T-helper 17 cell (primary cell): ENCODE measurements at regions not wholly inside any gene's neighbourhood (a gene's known extent, or its start where the extent isn't known, plus 50 kb on each side); places are given as distances from the start of the nearest gene placed in this dataset.
"Not testable (repeated sequence)": the region's sequence is repeated elsewhere in the genome, so short reads cannot be mapped to it uniquely, and the experiment has no call there.

Source experiments
- ATAC-seq: fragments of 150-1000 bp; cut with Tn5 transposase; 2 replicates; pipeline ENCODE4 v1.10.0; 2021; ENCODE audit warnings: mild to moderate bottlenecking, moderate library complexity
- DNase-seq, 3 donors: peaks; one replicate each; pipeline versions ENCODE4 v3.0.0 to v3.0.0-alpha.2; 2020 to 2021
- H3K9me3 ChIP-seq: one replicate; pipeline ENCODE4 v1.7.0; 2013; ENCODE audit warnings: low read length, mild to moderate bottlenecking; ENCODE audit not compliant: control insufficient read depth, poor library complexity, severe bottlenecking
- H3K27ac Mint-ChIP-seq: one replicate; pipeline ENCODE4 v1.8.0; 2022; ENCODE audit warnings: mild to moderate bottlenecking, moderate library complexity, mixed read lengths
- H3K27me3 Mint-ChIP-seq: one replicate; pipeline ENCODE4 v1.8.0; 2022; ENCODE audit warnings: mixed read lengths
- H3K36me3 Mint-ChIP-seq: one replicate; pipeline ENCODE4 v1.8.0; 2022; ENCODE audit warnings: low read depth, mixed read lengths
- H3K4me1 Mint-ChIP-seq: one replicate; pipeline ENCODE4 v1.8.0; 2022; ENCODE audit warnings: mild to moderate bottlenecking, mixed read lengths
- H3K4me3 Mint-ChIP-seq: one replicate; pipeline ENCODE4 v1.8.0; 2022; ENCODE audit warnings: mild to moderate bottlenecking, moderate library complexity, mixed read lengths

- Mint-ChIP-seq H3K27ac (no peak overlapping the region), H3K4me3 (no peak overlapping the region), H3K4me1 (no peaks in the 10 kb centered on the region), H3K27me3 (no peaks in the 10 kb centered on the region), H3K36me3 (peaks cover 2% of the 10 kb centered on the region)
- ATAC-seq: no peak
- no peak for DNase-seq
- H3K9me3 ChIP-seq: no peaks in the 10 kb centered on the region
Observed at GRCh38 chr2:8139668-8140200, 542.1 kb upstream of the ID2 start.

- Mint-ChIP-seq H3K27ac (no peak overlapping the region), H3K4me3 (no peak overlapping the region), H3K36me3 (peaks cover 2% of the 10 kb centered on the region), H3K27me3 (no peaks in the 10 kb centered on the region), H3K4me1 (no peaks in the 10 kb centered on the region)
- ATAC-seq (no peak), DNase-seq (no peak)
- no peaks in the 10 kb centered on the region for H3K9me3 ChIP-seq
Observed at GRCh38 chr2:8141079-8141707, 540.7 kb upstream of the ID2 start.

- Mint-ChIP-seq H3K27me3 (no peaks in the 10 kb centered on the region), H3K4me3 (no peak overlapping the region), H3K4me1 (peaks cover 4% of the 10 kb centered on the region), H3K36me3 (peaks cover 5% of the 10 kb centered on the region), H3K27ac (no peak overlapping the region)
- no peaks in the 10 kb centered on the region for H3K9me3 ChIP-seq
- ATAC-seq: no peak
- DNase-seq: no peak
Observed at GRCh38 chr2:8141780-8142179, 540.1 kb upstream of the ID2 start.

GRCh38 chr2:8142461-8142860 lies 539.4 kb upstream of the ID2 start:
- Mint-ChIP-seq H3K27ac (no peak overlapping the region), H3K4me3 (no peak overlapping the region), H3K4me1 (peaks cover 4% of the 10 kb centered on the region), H3K36me3 (peaks cover 5% of the 10 kb centered on the region), H3K27me3 (no peaks in the 10 kb centered on the region)
- DNase-seq (no peak), ATAC-seq (no peak)
- H3K9me3 ChIP-seq: no peaks in the 10 kb centered on the region

GRCh38 chr2:8144131-8144631 lies 537.7 kb upstream of the ID2 start:
- no peak for ATAC-seq
- Mint-ChIP-seq H3K27me3 (no peaks in the 10 kb centered on the region), H3K4me3 (no peak overlapping the region), H3K36me3 (peaks cover 3% of the 10 kb centered on the region), H3K27ac (no peak overlapping the region), H3K4me1 (peaks cover 4% of the 10 kb centered on the region)
- no peak for DNase-seq
- H3K9me3 ChIP-seq: no peaks in the 10 kb centered on the region

GRCh38 chr2:8144785-8145184 lies 537.1 kb upstream of the ID2 start:
- DNase-seq: no peak
- Mint-ChIP-seq H3K4me1 (peaks cover 4% of the 10 kb centered on the region), H3K27me3 (no peaks in the 10 kb centered on the region), H3K27ac (no peak overlapping the region), H3K36me3 (peaks cover 3% of the 10 kb centered on the region), H3K4me3 (no peak overlapping the region)
- H3K9me3 ChIP-seq: no peaks in the 10 kb centered on the region
- ATAC-seq: no peak

GRCh38 chr2:8145375-8145774 lies 536.5 kb upstream of the ID2 start:
- not testable (repeated sequence) for H3K27me3 Mint-ChIP-seq, H3K36me3 Mint-ChIP-seq, DNase-seq, ATAC-seq, H3K4me1 Mint-ChIP-seq, H3K4me3 Mint-ChIP-seq, H3K27ac Mint-ChIP-seq, H3K9me3 ChIP-seq

- ATAC-seq (no peak), DNase-seq (no peak)
- H3K9me3 ChIP-seq: no peaks in the 10 kb centered on the region
- no peak overlapping the region for H3K27ac Mint-ChIP-seq
- H3K4me1 Mint-ChIP-seq: peaks cover 4% of the 10 kb centered on the region
- no peak overlapping the region for H3K4me3 Mint-ChIP-seq
- H3K27me3 Mint-ChIP-seq: no peaks in the 10 kb centered on the region
- peaks cover 3% of the 10 kb centered on the region for H3K36me3 Mint-ChIP-seq
Observed at GRCh38 chr2:8146132-8147005, 535.5 kb upstream of the ID2 start.

GRCh38 chr2:8148260-8149006 lies 533.4 kb upstream of the ID2 start:
- DNase-seq (no peak), ATAC-seq (no peak)
- H3K27me3 Mint-ChIP-seq: no peaks in the 10 kb centered on the region
- no peak overlapping the region for H3K4me3 Mint-ChIP-seq
- H3K27ac Mint-ChIP-seq: no peak overlapping the region
- H3K36me3 Mint-ChIP-seq: peaks cover 3% of the 10 kb centered on the region
- no peaks in the 10 kb centered on the region for H3K9me3 ChIP-seq
- peaks cover 9% of the 10 kb centered on the region for H3K4me1 Mint-ChIP-seq

- ATAC-seq (no peak), DNase-seq (no peak)
- H3K9me3 ChIP-seq: no peaks in the 10 kb centered on the region
- H3K36me3 Mint-ChIP-seq: peaks cover 3% of the 10 kb centered on the region
- H3K4me3 Mint-ChIP-seq: no peak overlapping the region
- H3K4me1 Mint-ChIP-seq: peaks cover 11% of the 10 kb centered on the region
- H3K27me3 Mint-ChIP-seq: no peaks in the 10 kb centered on the region
- no peak overlapping the region for H3K27ac Mint-ChIP-seq
Observed at GRCh38 chr2:8149007-8149405, 532.9 kb upstream of the ID2 start.

GRCh38 chr2:8149985-8150539 lies 531.8 kb upstream of the ID2 start:
- H3K4me3 Mint-ChIP-seq: no peak overlapping the region

GRCh38 chr2:8151888-8152287 lies 530.0 kb upstream of the ID2 start:
- Mint-ChIP-seq H3K4me1 (peaks cover 7% of the 10 kb centered on the region), H3K27ac (no peak overlapping the region)

More at GRCh38 chr2:8149985-8150539, 531.8 kb upstream of the ID2 start:
- Mint-ChIP-seq H3K27ac (no peak overlapping the region), H3K36me3 (peaks cover 3% of the 10 kb centered on the region), H3K27me3 (no peaks in the 10 kb centered on the region), H3K4me1 (peaks cover 11% of the 10 kb centered on the region)
- DNase-seq (no peak), ATAC-seq (no peak)
- H3K9me3 ChIP-seq: no peaks in the 10 kb centered on the region

More at GRCh38 chr2:8151888-8152287, 530.0 kb upstream of the ID2 start:
- no peaks in the 10 kb centered on the region for H3K9me3 ChIP-seq
- Mint-ChIP-seq H3K36me3 (no peaks in the 10 kb centered on the region), H3K27me3 (no peaks in the 10 kb centered on the region), H3K4me3 (no peak overlapping the region)
- ATAC-seq: no peak
- DNase-seq: no peak
